T-helper 1 cell treated with Interleukin-12 subunit alpha and Interleukin-12 subunit beta and Interleukin-4 antibody, amounts not matched to agents 30 μg/mL and 1 μg/mL, for 36 hours (primary cell): ENCODE measurements at regions not wholly inside any gene's neighbourhood (a gene's known extent, or its start where the extent isn't known, plus 50 kb on each side); places are given as distances from the start of the nearest gene placed in this dataset.
"Not testable (repeated sequence)": the region's sequence is repeated elsewhere in the genome, so short reads cannot be mapped to it uniquely, and the experiment has no call there.

Experiments used
- H3K27ac Mint-ChIP-seq: one replicate; pipeline ENCODE4 v1.8.0; 2021; ENCODE audit warnings: mild to moderate bottlenecking, mixed read lengths
- H3K27me3 Mint-ChIP-seq: one replicate; pipeline ENCODE4 v1.8.0; 2021; ENCODE audit warnings: low read depth, mixed read lengths
- H3K36me3 Mint-ChIP-seq: one replicate; pipeline ENCODE4 v1.8.0; 2021; ENCODE audit warnings: low read depth, mixed read lengths
- H3K4me1 Mint-ChIP-seq: one replicate; pipeline ENCODE4 v1.8.0; 2021; ENCODE audit warnings: low read depth, mixed read lengths
- H3K4me3 Mint-ChIP-seq: one replicate; pipeline ENCODE4 v1.8.0; 2021; ENCODE audit warnings: mild to moderate bottlenecking, moderate library complexity, mixed read lengths
- H3K9me3 Mint-ChIP-seq: one replicate; pipeline ENCODE4 v1.8.0; 2021; ENCODE audit warnings: mixed read lengths

GRCh38 chrX:6990552-6991193 lies 156.8 kb upstream of the STS start:
- Mint-ChIP-seq H3K4me1 (no peaks in the 10 kb centered on the region), H3K27ac (no peak overlapping the region), H3K4me3 (no peak overlapping the region), H3K27me3 (no peaks in the 10 kb centered on the region), H3K36me3 (peaks cover 1% of the 10 kb centered on the region), H3K9me3 (peaks cover 6% of the 10 kb centered on the region)

GRCh38 chrX:6989858-6990257 lies 157.7 kb upstream of the STS start:
- Mint-ChIP-seq H3K4me3 (no peak overlapping the region), H3K36me3 (peaks cover 1% of the 10 kb centered on the region), H3K9me3 (peaks cover 6% of the 10 kb centered on the region), H3K4me1 (no peaks in the 10 kb centered on the region), H3K27ac (no peak overlapping the region), H3K27me3 (no peaks in the 10 kb centered on the region)

- not testable (repeated sequence) for H3K27ac Mint-ChIP-seq, H3K9me3 Mint-ChIP-seq, H3K36me3 Mint-ChIP-seq, H3K27me3 Mint-ChIP-seq, H3K4me1 Mint-ChIP-seq, H3K4me3 Mint-ChIP-seq
Observed at GRCh38 chrX:6988694-6989093, 158.8 kb upstream of the STS start.

- Mint-ChIP-seq H3K27me3 (no peaks in the 10 kb centered on the region), H3K4me3 (no peak overlapping the region), H3K27ac (no peak overlapping the region), H3K36me3 (no peaks in the 10 kb centered on the region), H3K4me1 (no peaks in the 10 kb centered on the region), H3K9me3 (no peaks in the 10 kb centered on the region)
Observed at GRCh38 chrX:6986915-6987314, 160.6 kb upstream of the STS start.

- Mint-ChIP-seq H3K9me3 (no peaks in the 10 kb centered on the region), H3K27me3 (no peaks in the 10 kb centered on the region), H3K4me1 (no peaks in the 10 kb centered on the region), H3K27ac (no peak overlapping the region), H3K4me3 (no peak overlapping the region), H3K36me3 (no peaks in the 10 kb centered on the region)
Observed at GRCh38 chrX:6985537-6985936, 162.0 kb upstream of the STS start.

- Mint-ChIP-seq H3K9me3 (no peaks in the 10 kb centered on the region), H3K36me3 (no peaks in the 10 kb centered on the region), H3K27me3 (no peaks in the 10 kb centered on the region), H3K4me1 (no peaks in the 10 kb centered on the region), H3K4me3 (no peak overlapping the region), H3K27ac (no peak overlapping the region)
Observed at GRCh38 chrX:6983207-6983955, 164.1 kb upstream of the STS start.

- Mint-ChIP-seq H3K36me3 (no peaks in the 10 kb centered on the region), H3K27ac (no peak overlapping the region)
Observed at GRCh38 chrX:6981718-6982406, 165.7 kb upstream of the STS start.

GRCh38 chrX:6980981-6981380 lies 166.5 kb upstream of the STS start:
- Mint-ChIP-seq H3K4me3 (no peak overlapping the region), H3K9me3 (no peaks in the 10 kb centered on the region), H3K27ac (no peak overlapping the region), H3K36me3 (no peaks in the 10 kb centered on the region), H3K27me3 (no peaks in the 10 kb centered on the region), H3K4me1 (no peaks in the 10 kb centered on the region)

More at GRCh38 chrX:6981718-6982406, 165.7 kb upstream of the STS start:
- no peak overlapping the region for H3K4me3 Mint-ChIP-seq
- H3K9me3 Mint-ChIP-seq: no peaks in the 10 kb centered on the region
- H3K4me1 Mint-ChIP-seq: no peaks in the 10 kb centered on the region
- no peaks in the 10 kb centered on the region for H3K27me3 Mint-ChIP-seq

GRCh38 chrX:6968231-6968630 lies 179.3 kb upstream of the STS start:
- Mint-ChIP-seq H3K4me1 (no peaks in the 10 kb centered on the region), H3K36me3 (no peaks in the 10 kb centered on the region), H3K27me3 (no peaks in the 10 kb centered on the region), H3K27ac (no peak overlapping the region), H3K4me3 (no peak overlapping the region), H3K9me3 (peaks cover 4% of the 10 kb centered on the region)

- no peak overlapping the region for H3K27ac Mint-ChIP-seq
- H3K9me3 Mint-ChIP-seq: no peaks in the 10 kb centered on the region
- H3K4me1 Mint-ChIP-seq: no peaks in the 10 kb centered on the region
- no peaks in the 10 kb centered on the region for H3K36me3 Mint-ChIP-seq
- H3K27me3 Mint-ChIP-seq: no peaks in the 10 kb centered on the region
- H3K4me3 Mint-ChIP-seq: no peak overlapping the region
Observed at GRCh38 chrX:6965729-6966128, 181.8 kb upstream of the STS start.

- no peak overlapping the region for H3K4me3 Mint-ChIP-seq
- H3K27me3 Mint-ChIP-seq: no peaks in the 10 kb centered on the region
- H3K4me1 Mint-ChIP-seq: no peaks in the 10 kb centered on the region
- H3K9me3 Mint-ChIP-seq: no peaks in the 10 kb centered on the region
- no peaks in the 10 kb centered on the region for H3K36me3 Mint-ChIP-seq
- H3K27ac Mint-ChIP-seq: no peak overlapping the region
Observed at GRCh38 chrX:6962006-6962355, 185.5 kb upstream of the STS start.

GRCh38 chrX:6961286-6962005 lies 186.1 kb upstream of the STS start:
- Mint-ChIP-seq H3K27me3 (no peaks in the 10 kb centered on the region), H3K27ac (no peak overlapping the region), H3K36me3 (no peaks in the 10 kb centered on the region), H3K9me3 (no peaks in the 10 kb centered on the region), H3K4me3 (no peak overlapping the region), H3K4me1 (no peaks in the 10 kb centered on the region)

GRCh38 chrX:6959006-6959405 lies 188.5 kb upstream of the STS start:
- Mint-ChIP-seq H3K27ac (no peak overlapping the region), H3K27me3 (no peaks in the 10 kb centered on the region), H3K9me3 (no peaks in the 10 kb centered on the region), H3K4me1 (no peaks in the 10 kb centered on the region), H3K36me3 (no peaks in the 10 kb centered on the region), H3K4me3 (no peak overlapping the region)

GRCh38 chrX:6954836-6955235 lies 192.7 kb upstream of the STS start:
- Mint-ChIP-seq H3K27ac (no peak overlapping the region), H3K4me3 (no peak overlapping the region), H3K9me3 (peaks cover 4% of the 10 kb centered on the region), H3K27me3 (no peaks in the 10 kb centered on the region), H3K4me1 (no peaks in the 10 kb centered on the region), H3K36me3 (no peaks in the 10 kb centered on the region)

- Mint-ChIP-seq H3K9me3 (peaks cover 7% of the 10 kb centered on the region), H3K4me3 (no peak overlapping the region), H3K36me3 (no peaks in the 10 kb centered on the region), H3K27ac (no peak overlapping the region), H3K27me3 (no peaks in the 10 kb centered on the region), H3K4me1 (no peaks in the 10 kb centered on the region)
Observed at GRCh38 chrX:6946168-6946567, 201.3 kb upstream of the STS start.
